ENCODE measurements at regions not wholly inside any gene's neighbourhood (a gene's known extent, or its start where the extent isn't known, plus 50 kb on each side); places are given as distances from the start of the nearest gene placed in this dataset.
A peak's percentile ranks its signal among the peaks of the same experiment; 100 is the strongest.
"Not testable (repeated sequence)": the region's sequence is repeated elsewhere in the genome, so short reads cannot be mapped to it uniquely, and the experiment has no call there.

DNA sequence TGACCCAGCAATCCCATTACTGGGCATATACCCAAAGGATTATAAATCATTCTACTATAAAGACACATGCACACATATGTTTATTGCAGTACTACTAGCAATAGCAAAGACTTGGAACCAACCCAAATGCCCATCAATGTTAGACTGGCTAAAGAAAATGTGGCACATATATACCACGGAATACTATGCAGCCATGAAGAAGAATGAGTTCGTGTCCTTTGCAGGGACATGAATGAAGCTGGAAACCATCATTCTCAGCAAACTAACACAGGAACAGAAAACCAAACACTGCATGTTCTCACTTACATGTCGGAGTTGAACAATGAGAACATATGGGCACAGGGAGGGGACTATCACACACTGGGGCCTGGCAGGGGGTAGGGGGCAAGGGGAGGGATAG is 183.0 kb downstream of the HACE1 start:
- not testable (repeated sequence) for H3K36me3 ChIP-seq (ENCODE audit: control insufficient read depth, insufficient read depth, low read length); H3K36me3 Mint-ChIP-seq (ENCODE audit: low read depth); H3K27ac ChIP-seq (ENCODE audit: low read depth, low read length); DNase-seq; H3K27ac Mint-ChIP-seq; H3K4me3 Mint-ChIP-seq; H3K9ac ChIP-seq (ENCODE audit: extremely low read depth, low read length, poor library complexity, severe bottlenecking); H3K4me1 ChIP-seq (ENCODE audit: control insufficient read depth, insufficient read depth, low read length); H3K9me3 ChIP-seq (ENCODE audit: control insufficient read depth, low read length); H3K4me3 ChIP-seq (ENCODE audit: low read length); H3K4me1 Mint-ChIP-seq; H3K27me3 ChIP-seq (ENCODE audit: control insufficient read depth, insufficient read depth, low read length, poor library complexity, severe bottlenecking); H3K27me3 Mint-ChIP-seq (ENCODE audit: insufficient read depth)
- peaks cover 54% of the 10 kb centered on the region for H3K9me3 Mint-ChIP-seq
- WGBS, 2 experiments (ENCODE audit: insufficient coverage in 1 of 2, insufficient read length in 1 of 2), result 87% methylated on average over 3 of the region's 3 CpGs; no CpG with 5 or more reads in 1 of the 2 experiments

DNA sequence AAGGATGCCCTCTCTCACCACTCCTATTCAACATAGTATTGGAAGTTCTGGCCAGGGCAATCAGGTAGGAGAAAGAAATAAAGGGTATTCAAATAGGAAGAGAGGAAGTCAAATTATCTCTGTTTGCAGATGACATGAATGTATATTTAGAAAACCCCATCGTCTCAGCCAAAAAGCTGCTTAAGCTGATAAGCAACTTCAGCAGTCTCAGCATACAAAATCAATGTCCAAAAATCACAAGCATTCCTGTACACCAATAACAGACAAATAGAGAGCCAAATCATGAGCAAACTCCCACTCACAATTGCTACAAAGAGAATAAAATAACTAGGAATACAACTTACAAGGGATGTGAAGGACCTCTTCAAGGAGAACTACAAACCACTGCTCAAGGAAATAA is 184.6 kb downstream of the HACE1 start:
- 100% methylated on average over 1 of the region's 1 CpG; no CpG with 5 or more reads in 1 of the 2 experiments for WGBS, 2 experiments (ENCODE audit: insufficient coverage in 1 of 2, insufficient read length in 1 of 2)
- H3K27ac ChIP-seq (ENCODE audit: low read depth, low read length); H3K4me3 Mint-ChIP-seq; H3K4me1 Mint-ChIP-seq; H3K9me3 ChIP-seq (ENCODE audit: control insufficient read depth, low read length); H3K27me3 ChIP-seq (ENCODE audit: control insufficient read depth, insufficient read depth, low read length, poor library complexity, severe bottlenecking); H3K36me3 ChIP-seq (ENCODE audit: control insufficient read depth, insufficient read depth, low read length); H3K36me3 Mint-ChIP-seq (ENCODE audit: low read depth); H3K9ac ChIP-seq (ENCODE audit: extremely low read depth, low read length, poor library complexity, severe bottlenecking); DNase-seq; H3K27me3 Mint-ChIP-seq (ENCODE audit: insufficient read depth); H3K27ac Mint-ChIP-seq; H3K4me1 ChIP-seq (ENCODE audit: control insufficient read depth, insufficient read depth, low read length); H3K4me3 ChIP-seq (ENCODE audit: low read length): not testable (repeated sequence)
- peaks cover 59% of the 10 kb centered on the region for H3K9me3 Mint-ChIP-seq

DNA sequence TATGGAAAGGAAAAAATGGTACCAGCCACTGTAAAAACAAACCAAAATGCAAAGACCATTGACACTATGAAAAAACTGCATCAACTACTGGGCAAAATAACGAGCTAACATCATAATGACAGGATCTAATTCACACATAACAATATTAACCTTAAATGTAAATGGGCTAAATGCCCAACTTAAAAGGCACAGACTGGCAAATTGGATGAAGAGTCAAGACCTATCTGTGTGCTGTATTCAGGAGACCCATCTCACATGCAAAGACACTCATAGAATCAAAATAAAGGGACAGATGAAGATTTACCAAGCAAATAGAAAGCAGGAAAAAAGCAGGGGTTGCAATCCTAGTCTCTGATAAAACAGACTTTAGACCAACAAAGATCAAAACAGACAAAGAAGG is 186.6 kb downstream of the HACE1 start:
- DNase-seq; H3K4me1 ChIP-seq (ENCODE audit: control insufficient read depth, insufficient read depth, low read length); H3K27me3 ChIP-seq (ENCODE audit: control insufficient read depth, insufficient read depth, low read length, poor library complexity, severe bottlenecking); H3K27me3 Mint-ChIP-seq (ENCODE audit: insufficient read depth); H3K4me1 Mint-ChIP-seq; H3K9me3 ChIP-seq (ENCODE audit: control insufficient read depth, low read length); H3K9ac ChIP-seq (ENCODE audit: extremely low read depth, low read length, poor library complexity, severe bottlenecking); H3K27ac ChIP-seq (ENCODE audit: low read depth, low read length); H3K36me3 Mint-ChIP-seq (ENCODE audit: low read depth); H3K4me3 ChIP-seq (ENCODE audit: low read length); H3K36me3 ChIP-seq (ENCODE audit: control insufficient read depth, insufficient read depth, low read length); H3K4me3 Mint-ChIP-seq; H3K27ac Mint-ChIP-seq: not testable (repeated sequence)
- peaks cover 51% of the 10 kb centered on the region for H3K9me3 Mint-ChIP-seq
- 17 to 24% methylated on average over 1 of the region's 1 CpG for WGBS, 2 experiments (ENCODE audit: insufficient coverage in 1 of 2, insufficient read length in 1 of 2)

DNA sequence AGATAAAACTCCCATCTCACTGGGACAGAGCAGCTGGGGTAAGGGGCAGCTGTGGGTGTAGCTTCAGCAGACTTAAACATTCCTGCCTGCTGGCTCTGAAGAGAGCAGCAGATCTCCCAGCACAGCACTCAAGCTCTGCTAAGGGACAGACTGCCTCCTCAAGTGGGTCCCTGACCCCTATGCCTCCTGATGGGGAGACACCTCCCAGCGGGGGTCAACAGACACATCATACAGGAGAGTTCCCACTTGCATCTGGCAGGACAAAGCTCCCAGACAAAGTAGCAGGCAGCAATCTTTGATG is 188.2 kb downstream of the HACE1 start:
- not testable (repeated sequence) for H3K27ac Mint-ChIP-seq; H3K27me3 ChIP-seq (ENCODE audit: control insufficient read depth, insufficient read depth, low read length, poor library complexity, severe bottlenecking); H3K9ac ChIP-seq (ENCODE audit: extremely low read depth, low read length, poor library complexity, severe bottlenecking); DNase-seq; H3K4me3 Mint-ChIP-seq; H3K4me1 Mint-ChIP-seq; H3K27ac ChIP-seq (ENCODE audit: low read depth, low read length); H3K4me1 ChIP-seq (ENCODE audit: control insufficient read depth, insufficient read depth, low read length); H3K4me3 ChIP-seq (ENCODE audit: low read length); H3K36me3 Mint-ChIP-seq (ENCODE audit: low read depth); H3K36me3 ChIP-seq (ENCODE audit: control insufficient read depth, insufficient read depth, low read length); H3K27me3 Mint-ChIP-seq (ENCODE audit: insufficient read depth); H3K9me3 ChIP-seq (ENCODE audit: control insufficient read depth, low read length)
- H3K9me3 Mint-ChIP-seq, result peaks cover 45% of the 10 kb centered on the region
- WGBS, 2 experiments (ENCODE audit: insufficient coverage in 1 of 2, insufficient read length in 1 of 2), result 83 to 98% methylated on average over 1 of the region's 1 CpG

DNA sequence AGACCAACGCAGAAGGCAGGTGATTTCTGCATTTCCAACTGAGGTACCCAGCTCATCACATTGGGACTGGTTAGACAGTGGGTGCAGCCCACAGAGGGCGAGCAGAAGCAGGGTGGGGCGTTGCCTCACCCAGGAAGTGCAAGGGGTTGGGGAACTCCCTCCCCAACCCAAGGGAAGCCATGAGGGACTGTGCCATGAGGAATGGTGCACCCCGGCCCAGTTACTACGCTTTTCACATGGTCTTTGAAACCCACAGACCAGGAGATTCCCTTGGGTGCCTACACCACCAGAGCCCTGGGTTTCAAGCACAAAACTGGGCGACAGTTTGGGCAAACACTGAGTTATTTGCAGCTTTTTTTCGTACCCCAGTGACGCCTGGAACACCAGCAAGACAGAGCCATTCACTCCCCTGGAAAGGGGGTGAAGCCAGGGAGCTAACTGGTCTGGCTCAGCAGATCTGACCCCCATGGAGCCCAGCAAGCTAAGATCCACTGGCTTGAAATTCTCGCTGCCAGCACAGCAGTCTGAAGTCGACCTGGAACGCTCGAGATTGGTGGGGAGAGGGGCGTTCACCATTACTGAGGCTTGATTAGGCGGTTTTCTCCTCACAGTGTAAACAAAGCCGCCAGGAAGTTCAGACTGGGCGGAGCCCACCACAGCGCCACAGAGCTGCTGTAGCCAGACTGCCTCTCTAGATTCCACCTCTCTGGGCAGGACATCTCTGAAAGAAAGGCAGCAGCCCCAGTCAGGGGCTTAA is 188.7 kb downstream of the HACE1 start:
- H3K4me1 Mint-ChIP-seq, result not testable (repeated sequence)

More for the DNA sequence above, 188.7 kb downstream of the HACE1 start:
- H3K27ac ChIP-seq (ENCODE audit: low read depth, low read length); H3K27me3 ChIP-seq (ENCODE audit: control insufficient read depth, insufficient read depth, low read length, poor library complexity, severe bottlenecking); H3K9me3 ChIP-seq (ENCODE audit: control insufficient read depth, low read length); H3K4me3 Mint-ChIP-seq; H3K9ac ChIP-seq (ENCODE audit: extremely low read depth, low read length, poor library complexity, severe bottlenecking); H3K4me3 ChIP-seq (ENCODE audit: low read length); H3K36me3 Mint-ChIP-seq (ENCODE audit: low read depth); H3K27me3 Mint-ChIP-seq (ENCODE audit: insufficient read depth); H3K36me3 ChIP-seq (ENCODE audit: control insufficient read depth, insufficient read depth, low read length); H3K4me1 ChIP-seq (ENCODE audit: control insufficient read depth, insufficient read depth, low read length): not testable (repeated sequence)
- peak; percentile 70 for DNase-seq
- H3K9me3 Mint-ChIP-seq, result peaks cover 40% of the 10 kb centered on the region
- WGBS, 2 experiments (ENCODE audit: insufficient coverage in 1 of 2, insufficient read length in 1 of 2), result 89 to 91% methylated on average over 10 to 17 of the region's 17 CpGs
- peak overlapping the region; percentile 52 for H3K27ac Mint-ChIP-seq
